GM12872 (cell line): ENCODE measurements at regions not wholly inside any gene's neighbourhood (a gene's known extent, or its start where the extent isn't known, plus 50 kb on each side); places are given as distances from the start of the nearest gene placed in this dataset.

Experiments used
- CTCF ChIP-seq: IDR thresholded peaks from 3 replicates; pipeline ENCODE4 v1.5.1; 2011; ENCODE audit warnings: low read depth, mild to moderate bottlenecking, low read length, moderate library complexity; ENCODE audit not compliant: insufficient read depth

- TF ChIP-seq CTCF: no peak
Measured at GRCh38 chr12:84542289-84542688, 370.3 kb downstream of the SLC6A15 start.

GRCh38 chr12:84537666-84538065 lies 374.9 kb downstream of the SLC6A15 start:
- no peak for TF ChIP-seq CTCF

GRCh38 chr12:84512751-84513150 lies 399.8 kb downstream of the SLC6A15 start:
- no peak for TF ChIP-seq CTCF

DNA sequence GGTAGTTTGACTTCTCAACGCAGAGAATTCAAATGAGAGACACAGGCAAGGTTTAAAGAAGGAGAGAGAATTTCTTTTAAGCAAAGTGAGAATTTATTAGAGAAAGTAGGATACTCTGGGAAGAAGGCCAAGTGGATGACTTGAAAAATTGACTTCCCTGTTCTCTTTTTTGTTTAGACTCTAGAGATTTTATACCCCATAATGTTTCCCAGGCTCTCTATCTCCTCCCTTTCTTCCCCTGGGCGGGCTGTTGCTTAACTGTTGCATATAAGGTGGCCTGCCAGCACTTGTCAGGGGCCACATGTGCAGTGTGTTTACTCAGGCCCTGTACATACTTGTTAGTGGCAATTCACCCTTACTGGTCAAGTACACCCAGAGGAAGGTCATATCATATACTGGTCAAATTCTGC lies 403.7 kb downstream of the SLC6A15 start:
- no peak for TF ChIP-seq CTCF

DNA sequence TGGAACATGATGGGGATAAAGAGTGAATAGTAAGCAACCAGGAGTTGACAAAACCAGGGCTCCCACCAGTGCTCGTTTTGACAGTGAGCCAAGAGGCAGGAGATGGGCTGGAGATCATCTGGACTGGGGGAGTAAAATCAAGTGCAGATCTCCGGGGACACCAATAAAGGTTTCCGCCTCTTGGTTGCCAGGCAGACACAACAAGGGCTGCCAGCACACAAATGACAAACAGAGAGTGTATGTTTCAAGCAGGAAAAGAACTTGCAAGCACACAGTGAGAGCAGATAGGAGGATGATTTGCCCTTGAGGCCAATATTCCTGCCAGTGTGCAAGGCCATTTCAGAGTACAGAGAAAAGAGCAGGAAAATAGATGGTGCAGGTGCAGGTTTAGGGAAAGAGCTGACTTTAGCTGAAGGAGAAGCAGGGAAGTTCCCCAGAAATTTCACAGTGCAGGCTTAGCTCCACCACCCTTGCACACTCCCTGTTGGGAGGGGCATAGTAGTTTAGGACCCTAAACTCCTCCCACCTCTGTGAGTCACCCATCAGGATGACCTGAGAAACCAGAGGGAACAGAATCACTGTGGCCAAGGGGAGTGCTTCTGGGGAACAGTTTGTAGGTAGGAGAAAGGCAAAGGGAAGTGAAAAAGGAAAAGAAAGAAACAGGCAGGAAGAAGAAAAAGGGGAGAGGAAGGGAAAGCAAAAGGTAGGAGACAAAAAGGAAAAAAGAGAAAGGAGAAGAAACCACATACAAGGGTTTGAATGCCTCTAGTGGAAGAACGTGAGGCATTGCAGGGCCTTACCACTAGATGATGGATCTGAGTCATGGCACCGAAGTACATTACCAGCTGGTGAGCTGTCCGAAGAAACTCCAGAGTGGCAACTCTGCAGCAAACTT lies 404.4 kb downstream of the SLC6A15 start:
- peak; percentile 29; the same call in 1 of the 3 replicates for TF ChIP-seq CTCF

GRCh38 chr12:84506282-84506681 lies 406.3 kb downstream of the SLC6A15 start:
- no peak for TF ChIP-seq CTCF

DNA sequence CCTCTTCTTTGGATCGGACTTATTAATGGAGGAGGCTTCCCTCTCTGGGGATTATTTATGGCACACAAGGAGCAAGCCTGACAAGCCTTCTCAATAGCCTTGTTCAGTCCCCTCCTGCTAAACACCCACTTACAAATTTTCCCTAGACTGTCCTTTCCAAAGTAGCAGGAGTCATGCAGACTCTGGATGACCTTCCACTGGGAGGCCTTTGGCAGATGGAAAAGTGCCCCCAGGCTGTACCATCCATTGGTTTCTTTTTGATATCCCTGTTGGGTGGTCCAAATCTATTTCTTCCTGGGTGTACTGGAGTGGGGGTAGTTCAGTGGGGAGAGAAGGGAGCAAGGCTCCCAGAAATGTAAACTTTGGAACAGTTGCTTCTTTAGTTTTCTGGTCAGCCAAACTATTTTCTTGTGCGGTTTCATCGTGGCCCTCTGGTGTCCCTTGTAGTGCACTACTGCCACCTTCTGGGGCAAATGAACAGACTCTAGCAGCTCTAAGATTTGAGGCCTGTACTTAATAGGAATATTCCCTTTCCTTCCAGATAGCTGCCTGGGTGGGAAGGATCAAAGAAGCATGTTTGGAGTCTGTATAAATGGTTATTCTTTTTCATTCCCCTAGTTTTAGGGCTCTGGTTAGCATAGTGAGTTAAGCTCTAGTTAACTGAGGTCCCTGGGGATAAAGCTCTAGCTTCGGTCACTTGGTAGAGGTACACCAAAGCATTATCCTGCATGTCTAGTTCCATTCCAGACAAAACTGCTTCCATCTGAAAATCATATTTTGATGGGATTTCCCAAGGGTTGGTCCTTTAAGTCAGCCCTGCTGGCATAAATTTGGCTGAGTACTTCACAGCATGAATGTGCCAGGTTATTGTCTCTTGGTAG lies 409.5 kb downstream of the SLC6A15 start:
- TF ChIP-seq CTCF: peak; percentile 68
